H1 (cell line): ENCODE measurements at regions not wholly inside any gene's neighbourhood (a gene's known extent, or its start where the extent isn't known, plus 50 kb on each side); places are given as distances from the start of the nearest gene placed in this dataset.

ENCODE experiments used
- CTCF ChIA-PET: fragments of 300-600 bp; sonication (Branson Sonifier 250); formaldehyde crosslinking; loops from one replicate; lab custom pipeline; 2021; ENCODE audit not compliant: partially characterized antibody; lab: Charles Lee
- POLR2A ChIA-PET: fragments of 300-600 bp; sonication (Branson Sonifier 250); formaldehyde crosslinking; loops from one replicate; lab custom pipeline; 2021; ENCODE audit warnings: inconsistent platforms; ENCODE audit not compliant: partially characterized antibody; lab: Charles Lee
- DNase-seq, 2 experiments: peaks; one replicate each; pipeline versions ENCODE4 v3.0.0 to v3.0.0-alpha.2; 2010 to 2022; ENCODE audit warnings: low spot score in 2 of 2, low read depth in 1 of 2, mixed read lengths in 1 of 2
- FAIRE-seq: peaks from 2 replicates; lab custom pipeline; 2011; peaks lifted over from hg19 to GRCh38; lab: Jason Lieb, UNC
- H2AFZ ChIP-seq: 2 replicates; pipeline ENCODE4 v1.8.1; 2012; ENCODE audit warnings: low read length, inconsistent platforms
- H2AK5ac ChIP-seq: 2 replicates; pipeline ENCODE4 v1.6.1; 2013; ENCODE audit warnings: low read depth, low read length
- H2BK120ac ChIP-seq: replicated peaks from 2 replicates; pipeline ENCODE3; 2013; ENCODE audit warnings: low read depth, low read length, inconsistent platforms
- H2BK12ac ChIP-seq: 2 replicates; pipeline ENCODE4 v1.6.1; 2013; ENCODE audit warnings: low read depth, low read length
- H2BK15ac ChIP-seq: 2 replicates; pipeline ENCODE4 v1.6.1; 2013; ENCODE audit warnings: low read length
- H2BK20ac ChIP-seq: 2 replicates; pipeline ENCODE4 v1.6.1; 2013; ENCODE audit warnings: low read length
- H2BK5ac ChIP-seq: 2 replicates; pipeline ENCODE4 v1.6.1; 2013; ENCODE audit warnings: low read depth, low read length
- H3K14ac ChIP-seq: 2 replicates; pipeline ENCODE4 v1.6.1; 2013; ENCODE audit warnings: inconsistent platforms; ENCODE audit not compliant: insufficient read length
- H3K18ac ChIP-seq: 2 replicates; pipeline ENCODE4 v1.6.1; 2013; ENCODE audit warnings: low read length; ENCODE audit errors: extremely low read depth
- H3K23ac ChIP-seq: 2 replicates; pipeline ENCODE4 v1.6.1; 2013; ENCODE audit warnings: inconsistent platforms; ENCODE audit not compliant: insufficient read length
- H3K23me2 ChIP-seq: 2 replicates; pipeline ENCODE4 v1.6.1; 2013; ENCODE audit warnings: low read depth, low read length
- H3K27ac ChIP-seq: 2 replicates; pipeline ENCODE4 v1.6.1; 2011; ENCODE audit warnings: low read depth, low read length, inconsistent platforms
- H3K27me3 ChIP-seq, 4 experiments: replicated peaks in 1 of 4; 1 replicate in 1 of 4; 2 replicates in 3 of 4; pipeline versions ENCODE4 v1.6.1 to v1.8.1; 2011 to 2013; ENCODE audit warnings: low read length in 3 of 4, mild to moderate bottlenecking in 3 of 4, inconsistent platforms in 2 of 4, mixed read lengths in 2 of 4, moderate library complexity in 1 of 4; ENCODE audit not compliant: control insufficient read depth in 3 of 4, insufficient read depth in 3 of 4; ENCODE audit errors: extremely low read depth in 1 of 4
- H3K36me3 ChIP-seq, 4 experiments: 2 replicates each; pipeline versions ENCODE4 v1.6.1 to v1.8.1; 2011 to 2013; ENCODE audit warnings: mild to moderate bottlenecking in 4 of 4, low read length in 3 of 4, moderate library complexity in 2 of 4, control low read depth in 1 of 4, inconsistent platforms in 1 of 4; ENCODE audit not compliant: insufficient read depth in 4 of 4, control insufficient read depth in 2 of 4
- H3K4ac ChIP-seq: replicated peaks from 2 replicates; pipeline ENCODE3; 2013; ENCODE audit warnings: low read length, low read depth, mixed read lengths, inconsistent platforms; ENCODE audit not compliant: insufficient read length
- H3K4me1 ChIP-seq, 4 experiments: replicated peaks in 1 of 4; 1 replicate in 1 of 4; 2 replicates in 3 of 4; pipeline versions ENCODE4 v1.6.1 to v1.8.1; 2011 to 2013; ENCODE audit warnings: low read length in 3 of 4, inconsistent platforms in 2 of 4, mixed read lengths in 1 of 4; ENCODE audit not compliant: insufficient read depth in 4 of 4, control insufficient read depth in 3 of 4
- H3K4me2 ChIP-seq, 2 experiments: 2 replicates each; pipeline versions ENCODE4 v1.6.1 to v1.8.1; 2011 to 2013; ENCODE audit warnings: low read depth in 2 of 2, low read length in 2 of 2, control low read depth in 1 of 2, inconsistent platforms in 1 of 2, mild to moderate bottlenecking in 1 of 2; ENCODE audit not compliant: insufficient read depth in 1 of 2
- H3K4me3 ChIP-seq, 4 experiments: fragments of 200-600, 300-600 bp in 1 of 4; sonication (generic), shearing (Covaris generic), sonication (Bioruptor Twin) in 1 of 4; 2 replicates each; pipeline versions ENCODE4 v1.5.1 to v1.8.1; 2011 to 2016; ENCODE audit warnings: low read length in 4 of 4, low read depth in 3 of 4, control low read depth in 2 of 4, inconsistent platforms in 2 of 4, mild to moderate bottlenecking in 2 of 4, mixed read lengths in 1 of 4, moderate library complexity in 1 of 4; ENCODE audit not compliant: insufficient read depth in 2 of 4; ENCODE audit errors: extremely low read depth in 1 of 4
- H3K56ac ChIP-seq: replicated peaks from 2 replicates; pipeline ENCODE3; 2013; ENCODE audit warnings: low read depth, mild to moderate bottlenecking, mixed read lengths, low read length, inconsistent platforms; ENCODE audit not compliant: insufficient read length
- H3K79me1 ChIP-seq: 2 replicates; pipeline ENCODE4 v1.6.1; 2013; ENCODE audit warnings: low read depth, low read length, control low read depth
- H3K79me2 ChIP-seq, 2 experiments: 2 replicates each; pipeline versions ENCODE4 v1.6.1 to v1.8.1; 2012 to 2013; ENCODE audit warnings: low read length in 2 of 2, mild to moderate bottlenecking in 2 of 2, inconsistent platforms in 1 of 2; ENCODE audit not compliant: insufficient read depth in 2 of 2, control insufficient read depth in 1 of 2
- H3K9ac ChIP-seq, 4 experiments: replicated peaks in 1 of 4; 1 replicate in 1 of 4; 2 replicates in 3 of 4; pipeline versions ENCODE4 v1.6.1 to v1.8.1; 2011 to 2013; ENCODE audit warnings: low read depth in 3 of 4, low read length in 3 of 4, control low read depth in 2 of 4, mild to moderate bottlenecking in 2 of 4, moderate library complexity in 2 of 4, inconsistent platforms in 1 of 4; ENCODE audit errors: extremely low read depth in 1 of 4
- H3K9me3 ChIP-seq, 2 experiments: 2 replicates each; pipeline versions ENCODE4 v1.6.1 to v1.8.1; 2012 to 2013; ENCODE audit warnings: mild to moderate bottlenecking in 2 of 2, moderate library complexity in 2 of 2, control low read depth in 1 of 2, inconsistent platforms in 1 of 2, low read depth in 1 of 2, low read length in 1 of 2, mixed read lengths in 1 of 2; ENCODE audit not compliant: insufficient read depth in 2 of 2
- H4K20me1 ChIP-seq, 2 experiments: replicated peaks in 1 of 2; 2 replicates each; pipeline versions ENCODE3 to v1.8.1; 2011 to 2013; ENCODE audit warnings: inconsistent platforms in 2 of 2, low read length in 2 of 2, mild to moderate bottlenecking in 1 of 2; ENCODE audit not compliant: insufficient read depth in 2 of 2, control insufficient read depth in 1 of 2
- H4K5ac ChIP-seq: 2 replicates; pipeline ENCODE4 v1.6.1; 2013; ENCODE audit warnings: low read length, low read depth, mixed read lengths, inconsistent platforms; ENCODE audit not compliant: insufficient read length
- H4K8ac ChIP-seq: 2 replicates; pipeline ENCODE4 v1.8.0; 2013; ENCODE audit warnings: mild to moderate bottlenecking, moderate library complexity, low read length, inconsistent platforms; ENCODE audit not compliant: insufficient read depth; ENCODE audit errors: extremely low read depth
- H4K91ac ChIP-seq: replicated peaks from 2 replicates; pipeline ENCODE3; 2013; ENCODE audit warnings: low read length, mixed read lengths, inconsistent platforms; ENCODE audit not compliant: insufficient read length
- CTBP2 ChIP-seq: IDR thresholded peaks from 2 replicates; pipeline ENCODE4 v1.7.0; 2011; ENCODE audit warnings: borderline replicate concordance, mild to moderate bottlenecking, moderate library complexity, mixed read lengths, low read length; ENCODE audit not compliant: insufficient read depth, insufficient read length
- CTCF ChIP-seq, 3 experiments: IDR thresholded peaks; 1 replicate in 2 of 3; 2 replicates in 1 of 3; pipeline versions ENCODE4 v1.5.1 to v1.6.1; 2011; ENCODE audit warnings: low read length in 3 of 3, mild to moderate bottlenecking in 3 of 3, inconsistent platforms in 2 of 3, low read depth in 1 of 3, moderate library complexity in 1 of 3; ENCODE audit not compliant: insufficient read depth in 1 of 3; ENCODE audit errors: control extremely low read depth in 1 of 3
- KDM1A ChIP-seq: fragments of 200-600, 300-600 bp; sonication (generic); IDR thresholded peaks from 2 replicates; pipeline ENCODE4 v1.7.1; 2016; ENCODE audit warnings: mild to moderate bottlenecking, low read length, borderline replicate concordance
- MAX ChIP-seq: IDR thresholded peaks from 2 replicates; pipeline ENCODE4 v1.6.1; 2012; ENCODE audit warnings: inconsistent platforms
- RNF2 ChIP-seq: fragments of 200-900, 300-1000 bp; sonication (generic); IDR thresholded peaks from 2 replicates; pipeline ENCODE4 v1.7.1; 2016; ENCODE audit warnings: borderline replicate concordance, low read depth, mild to moderate bottlenecking, antibody characterized with exemption, low read length; ENCODE audit not compliant: poor library complexity, severe bottlenecking; ENCODE audit errors: missing control alignments
- RXRA ChIP-seq: IDR thresholded peaks from 2 replicates; pipeline ENCODE4 v1.6.1; 2011; ENCODE audit warnings: low read depth, mild to moderate bottlenecking, low read length, moderate library complexity; ENCODE audit not compliant: insufficient read depth
- SIRT6 ChIP-seq: IDR thresholded peaks from one replicate; pipeline ENCODE4 v1.7.1; 2012; ENCODE audit warnings: low read length, inconsistent platforms
- SUZ12 ChIP-seq: fragments of 200-600 bp; sonication (generic); IDR thresholded peaks from 2 replicates; pipeline ENCODE4 v1.6.1; 2012; ENCODE audit warnings: mild to moderate bottlenecking, inconsistent platforms, low read length, moderate library complexity, mixed read lengths
- YY1 ChIP-seq: IDR thresholded peaks from 2 replicates; pipeline ENCODE4 v1.6.1; 2011; ENCODE audit warnings: low read depth, mild to moderate bottlenecking, low read length
- whole genome bisulfite sequencing, 2 experiments: shearing (Covaris generic) in 1 of 2; methylation state at CpG; one replicate each; pipeline versions ENCODE4 v1.1.6 to v1.1.7; 2013 to 2015; ENCODE audit warnings: low lambda C conversion rate in 2 of 2, mixed read lengths in 2 of 2, inconsistent platforms in 1 of 2, low coverage in 1 of 2, missing lambda C conversion rate in 1 of 2; ENCODE audit not compliant: insufficient replicate concordance in 2 of 2, insufficient coverage in 1 of 2, insufficient read length in 1 of 2; ENCODE audit errors: extremely low coverage in 1 of 2, missing lambda C conversion rate in 1 of 2; 5-methylcytosine and 5-hydroxymethylcytosine counted together

- Histone ChIP-seq H3K36me3 (no peaks in the 10 kb centered on the region), H2BK20ac (no peak overlapping the region), H3K79me2 (no peaks in the 10 kb centered on the region), H4K8ac (no peak overlapping the region), H3K56ac (no peak overlapping the region), H2BK120ac (no peak overlapping the region), H2BK5ac (no peak overlapping the region), H3K9ac (no peak overlapping the region), H3K9me3 (peaks cover 0 to 3% of the 10 kb centered on the region in 2 experiments; a peak in 1 of 4 replicates), H3K14ac (no peak overlapping the region), H2BK12ac (no peak overlapping the region), H3K23me2 (no peaks in the 10 kb centered on the region; the same call in 1 of the 2 replicates), H3K27ac (no peak overlapping the region), H3K4ac (no peak overlapping the region), H3K4me2 (no peak overlapping the region), H4K20me1 (no peaks in the 10 kb centered on the region), H4K91ac (no peak overlapping the region), H2AK5ac (no peak overlapping the region), H3K79me1 (no peaks in the 10 kb centered on the region; the same call in 1 of the 2 replicates), H4K5ac (no peak overlapping the region), H2BK15ac (no peak overlapping the region), H3K23ac (no peak overlapping the region), H3K4me1 (no peaks in the 10 kb centered on the region), H3K18ac (no peak overlapping the region), H3K4me3 (no peak overlapping the region), H2AFZ (no peak overlapping the region), H3K27me3 (no peaks in the 10 kb centered on the region)
- ChIA-PET POLR2A (no interaction called here), CTCF (interaction anchor here (1.1 kb wide), 1 partner anchor 255 kb away, joined by 3 read pairs; no protein-coding TSS in a partner anchor)
- FAIRE-seq (no peak), DNase-seq (no peak)
- 85% methylated on average over 2 of the region's 2 CpGs; no CpG with 5 or more reads in 1 of the 2 experiments for WGBS, 2 experiments
- TF ChIP-seq SIRT6 = no peak
- TF ChIP-seq CTCF (IDR thresholded peaks at IDR 0.05; ENCODE audit: control extremely low read depth in 1 of 3, insufficient read depth in 1 of 3, low read depth in 1 of 3, low read length in 3 of 3) = no peak
- no peak for TF ChIP-seq KDM1A
- no peak for TF ChIP-seq CTBP2
- no peak for TF ChIP-seq MAX
- TF ChIP-seq SUZ12 = no peak
- no peak for TF ChIP-seq YY1
- no peak for TF ChIP-seq RNF2
- TF ChIP-seq RXRA = no peak
Observed at GRCh38 chr2:3982160-3982559, 278.8 kb downstream of the DCDC2C start.
